HG02970 (cell line): ENCODE measurements at regions not wholly inside any gene's neighbourhood (a gene's known extent, or its start where the extent isn't known, plus 50 kb on each side); places are given as distances from the start of the nearest gene placed in this dataset.
"Not testable (repeated sequence)": the region's sequence is repeated elsewhere in the genome, so short reads cannot be mapped to it uniquely, and the experiment has no call there.

Experiments used
- ATAC-seq: cut with Tn5 transposase; IDR thresholded peaks from one replicate; pipeline ENCODE4 v1.9.1; 2021; ENCODE audit warnings: mild to moderate bottlenecking, moderate library complexity, moderate number of reproducible peaks; ENCODE audit not compliant: unreplicated experiment, low FRiP score

GRCh38 chr15:53223815-53224214 is 433.7 kb upstream of the ONECUT1 start:
- ATAC-seq, result no peak

- no peak for ATAC-seq
Measured at GRCh38 chr15:53218666-53219580, 428.8 kb upstream of the ONECUT1 start.

- ATAC-seq, result no peak
Measured at GRCh38 chr15:53216036-53216435, 425.9 kb upstream of the ONECUT1 start.

GRCh38 chr15:53213336-53213735 is 423.2 kb upstream of the ONECUT1 start:
- ATAC-seq, result no peak

- no peak for ATAC-seq
Measured at GRCh38 chr15:53212785-53213184, 422.6 kb upstream of the ONECUT1 start.

GRCh38 chr15:53210653-53211052 is 420.5 kb upstream of the ONECUT1 start:
- no peak for ATAC-seq

- no peak for ATAC-seq
Measured at GRCh38 chr15:53209396-53210042, 419.4 kb upstream of the ONECUT1 start.

GRCh38 chr15:53208751-53209150 is 418.6 kb upstream of the ONECUT1 start:
- no peak for ATAC-seq

- no peak for ATAC-seq
Measured at GRCh38 chr15:53203454-53203853, 413.3 kb upstream of the ONECUT1 start.

GRCh38 chr15:53202876-53203275 is 412.7 kb upstream of the ONECUT1 start:
- ATAC-seq, result no peak

- peak; percentile 82 for ATAC-seq
Measured at GRCh38 chr15:53197426-53197839, 407.3 kb upstream of the ONECUT1 start.

- ATAC-seq, result no peak
Measured at GRCh38 chr15:53196788-53197187, 406.7 kb upstream of the ONECUT1 start.

- no peak for ATAC-seq
Measured at GRCh38 chr15:53196242-53196641, 406.1 kb upstream of the ONECUT1 start.

GRCh38 chr15:53193149-53193548 is 403.0 kb upstream of the ONECUT1 start:
- ATAC-seq, result no peak

- no peak for ATAC-seq
Measured at GRCh38 chr15:53189860-53190259, 399.7 kb upstream of the ONECUT1 start.

- ATAC-seq, result not testable (repeated sequence)
Measured at GRCh38 chr15:53183449-53183848, 393.3 kb upstream of the ONECUT1 start.

- ATAC-seq, result no peak
Measured at GRCh38 chr15:53171571-53171970, 381.4 kb upstream of the ONECUT1 start.

GRCh38 chr15:53166684-53167201 is 376.6 kb upstream of the ONECUT1 start:
- ATAC-seq, result no peak

GRCh38 chr15:53165988-53166683 is 376.0 kb upstream of the ONECUT1 start:
- no peak for ATAC-seq

- ATAC-seq, result no peak
Measured at GRCh38 chr15:53160092-53160704, 370.1 kb upstream of the ONECUT1 start.
